NCI-H2196 treated with DMSO at 0.1 percent for 48 hours (cell line): ENCODE measurements at regions not wholly inside any gene's neighbourhood (a gene's known extent, or its start where the extent isn't known, plus 50 kb on each side); places are given as distances from the start of the nearest gene placed in this dataset.
A peak's percentile ranks its signal among the peaks of the same experiment; 100 is the strongest.

Source experiments
- DNase-seq: peaks from one replicate; lab custom pipeline; 2025; ENCODE audit not compliant: unreplicated experiment; lab: John Stamatoyannopoulos, UW

- DNase-seq, result no peak
Observed at GRCh38 chr11:95717314-95717713, 72.3 kb downstream of the FAM76B start.

- no peak for DNase-seq
Observed at GRCh38 chr11:95716266-95716665, 73.3 kb downstream of the FAM76B start.

DNA sequence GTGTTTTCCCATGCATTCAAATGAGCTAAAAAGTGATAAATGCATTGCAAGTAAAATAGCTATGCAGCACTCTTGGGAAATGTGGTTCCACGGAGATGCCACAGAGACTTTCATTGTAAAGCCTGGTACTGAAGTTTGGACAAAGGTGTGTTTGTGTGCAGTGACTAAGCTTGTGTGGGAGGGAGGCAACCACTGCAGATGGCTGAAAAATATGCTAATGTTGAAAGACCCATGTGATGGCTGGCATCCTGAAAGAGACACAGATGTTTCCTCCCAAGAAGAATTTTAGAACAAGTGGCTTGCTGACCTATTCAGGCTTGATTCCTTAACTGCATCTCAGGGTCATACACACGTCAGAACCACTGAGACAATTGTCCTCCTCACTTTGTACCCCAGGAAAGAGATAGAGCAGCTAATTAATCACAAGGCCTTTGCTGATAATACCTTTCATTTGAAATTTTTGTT is 73.8 kb downstream of the FAM76B start:
- no peak for DNase-seq

GRCh38 chr11:95714843-95715776 is 74.5 kb downstream of the FAM76B start:
- DNase-seq, result no peak

DNA sequence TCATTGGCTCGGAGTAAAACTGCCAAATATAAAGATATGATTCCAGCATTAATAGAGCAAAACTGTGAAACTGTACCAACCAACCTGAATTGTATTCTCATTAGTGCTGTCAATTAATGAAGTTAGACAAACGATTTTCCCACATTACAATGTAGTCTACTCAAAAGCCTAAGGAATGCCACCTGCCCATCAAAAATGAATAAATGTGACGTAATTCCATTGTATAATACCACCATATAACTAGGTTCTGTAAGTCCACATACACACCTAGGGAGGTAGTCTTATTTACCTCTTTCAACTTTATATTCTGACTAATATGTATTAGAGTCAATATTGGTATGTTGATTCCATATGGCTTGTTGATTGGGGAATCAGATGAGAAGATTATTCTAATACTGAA is 76.2 kb downstream of the FAM76B start:
- DNase-seq, result no peak

DNA sequence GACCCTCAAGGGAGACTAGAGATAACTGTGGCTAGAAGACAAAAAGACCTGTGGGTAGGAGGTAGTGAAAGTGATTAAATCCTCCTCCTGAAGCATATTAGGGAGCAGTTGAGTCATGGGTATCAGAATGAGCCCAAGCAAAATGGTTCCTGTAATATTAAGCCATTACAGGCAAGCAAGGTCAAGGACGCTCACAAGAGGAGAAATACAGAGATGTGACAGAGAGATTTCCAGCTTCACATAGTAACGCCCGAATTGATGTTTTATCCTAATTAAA is 77.7 kb downstream of the FAM76B start:
- DNase-seq, result no peak

- DNase-seq, result no peak
Observed at GRCh38 chr11:95711162-95711944, 78.2 kb downstream of the FAM76B start.

- no peak for DNase-seq
Observed at GRCh38 chr11:95708681-95709080, 80.9 kb downstream of the FAM76B start.

GRCh38 chr11:95706974-95707387 is 82.6 kb downstream of the FAM76B start:
- DNase-seq, result no peak

- peak; percentile 17 for DNase-seq
Observed at GRCh38 chr11:95705485-95706124, 84.0 kb downstream of the FAM76B start.

DNA sequence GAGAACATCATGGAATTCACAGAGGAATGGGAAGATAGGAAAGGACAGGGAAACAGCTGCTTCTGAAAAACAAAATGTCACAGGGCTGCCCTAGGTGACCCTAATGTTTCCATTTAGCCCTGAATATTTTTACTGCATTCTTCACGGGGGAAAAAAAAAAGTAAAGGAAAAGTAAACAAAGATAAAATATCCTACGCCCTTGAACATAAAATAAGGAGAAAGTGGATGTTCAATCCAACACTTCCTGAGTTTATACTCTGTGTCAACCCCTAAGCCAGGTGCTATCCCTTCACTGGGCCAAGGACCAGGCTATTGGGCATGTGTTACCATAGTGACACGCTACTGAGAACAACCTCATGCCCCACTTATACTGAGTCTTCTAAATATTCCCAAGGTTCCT is 84.7 kb downstream of the FAM76B start:
- DNase-seq, result no peak

- no peak for DNase-seq
Observed at GRCh38 chr11:95703049-95703448, 86.5 kb downstream of the FAM76B start.

- DNase-seq, result no peak
Observed at GRCh38 chr11:95702526-95702925, 87.1 kb downstream of the FAM76B start.

GRCh38 chr11:95700471-95700817 is 89.1 kb downstream of the FAM76B start:
- no peak for DNase-seq

DNA sequence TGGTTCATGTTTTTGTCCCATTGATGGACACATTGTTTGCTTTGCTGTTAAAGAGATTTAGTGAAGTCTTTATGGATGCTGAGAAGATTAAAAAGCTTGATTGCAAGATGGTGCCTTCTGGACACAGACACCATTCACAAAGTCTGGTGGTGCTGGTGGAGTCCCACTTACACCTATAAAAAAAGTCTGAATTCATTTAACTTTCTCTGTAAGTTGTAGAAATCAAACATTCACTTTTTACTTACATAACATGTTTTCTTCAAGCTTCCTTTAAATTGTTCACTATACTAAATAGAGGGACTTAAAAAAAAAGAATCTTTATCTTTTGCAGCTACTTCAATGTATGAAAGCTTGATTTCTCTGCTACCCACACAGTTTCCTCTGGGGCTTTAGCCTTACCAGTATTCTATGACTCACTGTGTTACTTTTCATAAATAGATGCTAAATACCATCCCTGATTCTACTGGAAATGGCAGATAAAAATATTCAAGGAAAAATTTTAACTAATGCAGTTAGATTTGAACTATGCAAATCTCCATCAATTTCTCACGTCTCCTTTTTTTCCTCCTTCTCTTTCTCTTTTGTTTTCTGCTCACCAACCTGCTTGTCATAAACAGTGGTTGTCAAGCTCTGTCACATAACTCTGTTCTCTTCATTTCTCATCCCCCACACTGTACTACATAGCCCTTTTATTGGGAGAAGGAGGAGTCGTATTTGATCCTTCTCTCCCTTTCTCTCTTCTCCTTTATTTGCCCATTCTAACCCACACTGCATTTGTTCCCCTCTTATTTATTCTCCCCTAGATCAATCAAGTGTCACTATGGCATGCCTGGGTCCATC is 89.7 kb downstream of the FAM76B start:
- no peak for DNase-seq

DNA sequence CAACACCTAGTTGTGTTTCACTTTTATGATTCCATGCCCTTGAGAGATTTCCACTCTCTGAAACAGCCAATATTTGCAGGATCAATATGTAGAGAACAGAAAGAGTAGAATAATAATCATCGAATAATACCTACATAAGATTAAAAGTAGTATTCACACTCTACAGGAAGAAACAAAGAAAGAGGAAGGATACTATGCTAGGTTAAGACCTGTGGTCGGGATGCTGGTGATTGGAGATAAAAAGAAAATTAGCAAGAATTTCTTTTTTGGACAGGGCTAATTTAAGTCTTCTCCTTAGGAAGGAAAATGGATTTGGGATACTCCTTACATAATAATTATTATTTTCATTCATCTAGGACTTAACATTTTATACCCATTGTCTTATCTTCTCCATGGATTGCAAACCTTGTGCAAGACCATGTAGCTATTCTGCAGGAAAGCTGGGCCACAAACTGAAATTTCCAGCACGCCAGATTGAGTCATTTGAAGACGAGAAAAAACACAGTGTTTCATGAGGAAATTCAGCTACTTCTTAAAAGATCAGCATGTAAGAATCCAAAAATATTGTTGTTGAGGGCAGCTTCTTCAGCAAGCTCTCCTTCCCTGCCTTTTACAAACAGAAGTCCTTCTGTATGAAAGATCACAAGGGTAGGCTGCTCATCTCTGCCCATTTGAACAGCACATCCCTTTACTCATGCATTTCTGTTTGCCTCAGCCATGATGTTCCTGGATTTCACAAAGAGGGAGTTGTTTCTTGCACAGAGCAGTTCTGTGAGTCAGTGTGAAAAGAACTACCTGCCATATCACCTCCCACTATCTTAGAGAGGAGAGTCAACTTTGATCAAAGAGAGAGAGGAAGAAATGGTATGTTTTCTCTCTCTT is 90.7 kb downstream of the FAM76B start:
- no peak for DNase-seq

DNA sequence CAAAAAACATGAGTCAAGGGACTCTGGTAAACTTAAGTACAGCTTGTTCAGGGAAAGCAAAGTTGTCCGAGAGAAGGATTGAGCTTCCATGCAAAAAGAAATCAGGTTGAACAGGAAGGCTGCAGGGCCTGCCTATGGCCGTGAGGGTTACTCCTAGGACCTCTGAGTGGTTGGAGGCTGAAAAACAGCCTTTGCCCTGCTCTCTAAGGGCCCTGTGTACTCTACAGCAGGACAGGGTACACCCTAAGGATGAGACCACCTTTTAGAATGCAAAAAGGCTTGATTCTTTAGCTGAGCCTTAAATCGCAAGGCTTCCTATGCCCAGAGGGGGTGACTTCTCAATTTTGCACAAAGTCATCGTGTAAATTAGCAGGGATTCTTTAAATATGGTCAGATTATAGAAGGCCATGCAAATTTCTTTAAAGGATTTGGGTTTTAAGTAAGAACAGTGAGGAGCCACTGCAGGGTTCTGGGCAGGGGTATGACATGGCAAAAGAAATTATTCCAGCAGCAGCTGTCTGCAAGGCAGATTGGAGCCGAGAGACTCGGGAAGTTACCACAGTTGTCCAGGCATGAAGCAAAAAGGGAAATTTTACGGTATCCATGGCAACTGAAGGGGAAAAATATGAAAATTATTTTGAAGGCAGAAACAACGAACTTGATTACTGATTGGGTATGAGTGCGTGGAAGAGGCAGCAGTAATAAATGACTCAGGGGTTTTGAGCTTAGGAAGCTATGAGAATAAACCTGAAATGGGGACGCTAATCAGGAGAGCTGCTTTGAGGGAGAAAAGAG is 91.8 kb downstream of the FAM76B start:
- no peak for DNase-seq

DNA sequence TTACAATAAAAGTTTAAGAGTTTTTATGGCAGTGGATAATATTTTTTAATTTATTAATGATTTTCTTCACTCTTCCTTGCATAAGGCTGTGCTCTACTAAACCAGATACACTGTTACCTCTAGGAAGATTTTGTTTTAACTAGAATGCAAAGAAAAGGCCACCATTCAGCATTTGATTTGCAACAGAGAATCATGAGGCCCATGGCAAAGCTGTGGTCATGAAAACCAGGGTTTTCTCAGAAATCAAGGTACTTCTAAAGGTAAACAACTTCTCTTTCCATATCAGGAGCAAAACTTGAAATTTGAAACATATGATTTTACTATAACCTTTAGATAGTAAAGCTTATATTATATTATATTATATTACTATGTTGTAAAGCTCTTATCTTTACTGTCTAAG is 94.4 kb downstream of the FAM76B start:
- DNase-seq, result no peak

DNA sequence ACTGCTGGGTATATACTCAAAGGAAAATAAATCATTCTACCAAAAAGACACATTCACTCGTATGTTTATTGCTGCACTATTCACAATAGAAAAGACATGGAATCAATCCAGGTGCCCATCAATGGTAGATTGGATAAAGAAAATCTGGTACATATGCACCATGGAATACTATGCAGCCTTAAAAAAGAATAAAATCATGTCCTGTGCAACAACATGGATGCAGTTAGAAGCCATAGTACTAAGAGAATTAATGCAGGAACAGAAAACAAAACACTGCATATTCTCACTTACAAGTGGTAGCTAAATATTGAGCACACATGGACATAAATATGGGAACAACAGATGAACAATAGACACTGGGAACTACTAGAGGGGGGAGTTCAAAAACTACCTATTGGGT is 96.3 kb downstream of the FAM76B start:
- no peak for DNase-seq
